MCF 10A (cell line): ENCODE measurements at regions not wholly inside any gene's neighbourhood (a gene's known extent, or its start where the extent isn't known, plus 50 kb on each side); places are given as distances from the start of the nearest gene placed in this dataset.

Experiments
- BruUV-seq: library from RNA; stranded (reverse); fragments of 400-500 nt; replicated peaks from 2 replicates; lab custom pipeline; 2021; lab: Mats Ljungman, UMichigan
- CTCF ChIA-PET: fragments of 300-600 bp; sonication (Branson Sonifier 250); formaldehyde crosslinking; extraction: SDS; loops from one replicate; lab custom pipeline; 2021; ENCODE audit warnings: antibody characterized with exemption, inconsistent platforms; lab: Yijun Ruan, JAX
- POLR2A ChIA-PET: fragments of 300-600, 350-650 bp; sonication (Branson Sonifier 250); formaldehyde crosslinking; extraction: SDS; loops from one replicate; lab custom pipeline; 2020; ENCODE audit warnings: antibody characterized with exemption, inconsistent platforms; lab: Yijun Ruan, JAX
- DNase-seq: peaks from one replicate; pipeline ENCODE4 v3.0.0-alpha.2; 2018; ENCODE audit not compliant: unreplicated experiment
- H3K27ac Mint-ChIP-seq: one replicate; pipeline ENCODE4 v1.8.0; 2022; ENCODE audit warnings: mild to moderate bottlenecking, low read depth, mixed read lengths; ENCODE audit not compliant: unreplicated experiment
- H3K27me3 Mint-ChIP-seq: one replicate; pipeline ENCODE4 v1.8.0; 2022; ENCODE audit warnings: mixed read lengths; ENCODE audit not compliant: insufficient read depth, unreplicated experiment
- H3K36me3 Mint-ChIP-seq: one replicate; pipeline ENCODE4 v1.8.0; 2022; ENCODE audit warnings: mild to moderate bottlenecking, moderate library complexity, mixed read lengths; ENCODE audit not compliant: insufficient read depth, unreplicated experiment
- H3K4me1 Mint-ChIP-seq: one replicate; pipeline ENCODE4 v1.8.0; 2022; ENCODE audit warnings: mixed read lengths; ENCODE audit not compliant: insufficient read depth, unreplicated experiment
- H3K4me3 Mint-ChIP-seq: one replicate; pipeline ENCODE4 v1.8.0; 2022; ENCODE audit warnings: mild to moderate bottlenecking, moderate library complexity, mixed read lengths; ENCODE audit not compliant: unreplicated experiment
- H3K9me3 Mint-ChIP-seq: one replicate; pipeline ENCODE4 v1.8.0; 2022; ENCODE audit warnings: mixed read lengths; ENCODE audit not compliant: unreplicated experiment
- intact Hi-C: fragments of 100-400 bp; cut with micrococcal nuclease; formaldehyde crosslinking; loops from 2 replicates; pipeline ENCODE4 v1.14.1; 2022
- TF ChIP-seq, protein P1 (sequence below): fragments of 200-600 bp; IDR thresholded peaks from one replicate; pipeline ENCODE4 v1.8.0; 2022; ENCODE audit warnings: antibody characterized with exemption, mild to moderate bottlenecking; ENCODE audit not compliant: unreplicated experiment

DNA sequence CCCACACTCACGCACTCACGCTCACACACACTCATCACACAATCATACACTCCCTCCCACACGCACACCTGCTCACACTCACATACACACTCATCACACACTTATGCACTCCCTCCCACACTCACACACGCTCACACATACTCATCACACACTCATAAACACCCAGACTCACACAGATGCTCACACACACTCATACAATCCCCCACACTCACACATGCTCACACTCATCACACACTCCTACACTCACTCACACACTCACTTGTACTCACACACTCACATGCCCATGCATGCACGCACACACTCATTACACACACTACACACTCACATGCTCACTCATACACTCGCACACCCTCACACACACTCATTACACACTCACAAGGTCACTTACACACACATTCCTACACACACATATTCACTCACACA is 131.1 kb upstream of the PDE10A start:
- no TSS peak for BruUV-seq
- H3K9me3 Mint-ChIP-seq = no peaks in the 10 kb centered on the region
- no peaks in the 10 kb centered on the region for H3K27me3 Mint-ChIP-seq
- no peaks in the 10 kb centered on the region for H3K36me3 Mint-ChIP-seq
- intact Hi-C loops = no loop called here
- POLR2A ChIA-PET = no interaction called here
- TF ChIP-seq, protein P1, sequence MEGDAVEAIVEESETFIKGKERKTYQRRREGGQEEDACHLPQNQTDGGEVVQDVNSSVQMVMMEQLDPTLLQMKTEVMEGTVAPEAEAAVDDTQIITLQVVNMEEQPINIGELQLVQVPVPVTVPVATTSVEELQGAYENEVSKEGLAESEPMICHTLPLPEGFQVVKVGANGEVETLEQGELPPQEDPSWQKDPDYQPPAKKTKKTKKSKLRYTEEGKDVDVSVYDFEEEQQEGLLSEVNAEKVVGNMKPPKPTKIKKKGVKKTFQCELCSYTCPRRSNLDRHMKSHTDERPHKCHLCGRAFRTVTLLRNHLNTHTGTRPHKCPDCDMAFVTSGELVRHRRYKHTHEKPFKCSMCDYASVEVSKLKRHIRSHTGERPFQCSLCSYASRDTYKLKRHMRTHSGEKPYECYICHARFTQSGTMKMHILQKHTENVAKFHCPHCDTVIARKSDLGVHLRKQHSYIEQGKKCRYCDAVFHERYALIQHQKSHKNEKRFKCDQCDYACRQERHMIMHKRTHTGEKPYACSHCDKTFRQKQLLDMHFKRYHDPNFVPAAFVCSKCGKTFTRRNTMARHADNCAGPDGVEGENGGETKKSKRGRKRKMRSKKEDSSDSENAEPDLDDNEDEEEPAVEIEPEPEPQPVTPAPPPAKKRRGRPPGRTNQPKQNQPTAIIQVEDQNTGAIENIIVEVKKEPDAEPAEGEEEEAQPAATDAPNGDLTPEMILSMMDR = no peak
- H3K4me1 Mint-ChIP-seq = no peaks in the 10 kb centered on the region
- H3K4me3 Mint-ChIP-seq = no peak overlapping the region
- CTCF ChIA-PET = no interaction called here
- no peak overlapping the region for H3K27ac Mint-ChIP-seq
- DNase-seq = no peak

DNA sequence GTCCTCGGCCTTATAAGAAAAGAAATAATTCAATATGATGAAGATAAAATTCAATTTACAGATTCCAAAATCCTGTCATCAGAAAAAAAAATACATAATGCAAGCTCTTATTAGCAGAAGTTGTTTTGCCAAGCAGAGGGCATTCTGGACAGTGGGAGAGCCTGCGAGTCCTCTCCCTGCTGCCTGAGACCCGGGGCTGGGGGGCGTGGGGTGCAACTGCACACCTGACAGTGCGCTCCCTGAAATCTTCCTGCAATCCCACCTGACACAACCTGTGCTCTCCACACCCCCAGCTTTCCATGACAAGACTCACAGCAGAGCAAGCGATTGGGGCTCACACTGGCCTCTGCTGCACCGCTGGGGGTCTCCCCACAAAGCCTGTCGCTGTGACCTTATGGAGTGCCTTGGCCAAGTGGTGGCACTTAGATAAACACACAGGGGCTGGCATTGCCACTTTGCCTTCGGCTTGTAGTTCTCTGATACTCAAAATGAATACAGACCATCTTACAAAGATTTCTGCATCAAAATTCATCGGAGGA is 130.3 kb upstream of the PDE10A start:
- no peaks in the 10 kb centered on the region for H3K4me1 Mint-ChIP-seq

DNA sequence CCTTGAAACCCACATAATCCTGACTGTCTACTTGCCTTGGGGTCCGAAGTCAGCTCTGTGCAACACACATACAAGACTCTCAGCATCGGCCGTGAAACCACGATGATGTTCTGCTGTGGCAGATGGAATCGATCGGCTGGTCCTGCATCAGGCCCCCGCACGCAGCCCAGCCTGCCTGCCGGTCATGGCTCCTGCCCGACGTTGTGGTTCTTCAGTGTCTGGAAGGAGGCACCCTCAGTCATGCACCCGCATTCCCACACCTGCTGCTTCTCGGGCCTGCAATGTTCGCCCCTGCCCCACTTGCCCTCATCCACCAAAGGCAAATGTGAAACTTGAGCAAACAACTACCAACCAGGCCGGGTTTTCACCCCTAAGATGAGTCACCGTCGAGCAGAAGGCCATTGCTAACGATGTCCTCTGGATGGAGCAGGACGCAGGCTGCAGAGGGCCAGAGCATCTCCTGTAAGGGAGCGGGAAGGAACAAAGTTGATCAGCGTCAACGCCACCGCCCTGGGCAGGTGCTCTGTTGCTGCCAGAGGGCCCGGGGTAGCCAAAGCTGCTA is 128.9 kb upstream of the PDE10A start:
- Mint-ChIP-seq H3K4me3 (no peak overlapping the region), H3K36me3 (no peaks in the 10 kb centered on the region), H3K27me3 (no peaks in the 10 kb centered on the region), H3K9me3 (no peaks in the 10 kb centered on the region), H3K4me1 (no peaks in the 10 kb centered on the region), H3K27ac (no peak overlapping the region)
- intact Hi-C loops = no loop called here
- TF ChIP-seq, protein P1 = no peak
- no TSS peak for BruUV-seq
- POLR2A ChIA-PET = no interaction called here
- CTCF ChIA-PET = interaction anchor here (0.6 kb wide), 1 partner anchor 64 kb away, joined by 3 read pairs; no protein-coding TSS in a partner anchor
- no peak for DNase-seq

More for the DNA sequence above, 130.3 kb upstream of the PDE10A start:
- DNase-seq = no peak
- Mint-ChIP-seq H3K4me3 (no peak overlapping the region), H3K27ac (no peak overlapping the region), H3K9me3 (no peaks in the 10 kb centered on the region), H3K36me3 (no peaks in the 10 kb centered on the region), H3K27me3 (no peaks in the 10 kb centered on the region)
- intact Hi-C loops = no loop called here
- TF ChIP-seq, protein P1 = no peak
- POLR2A ChIA-PET = no interaction called here
- CTCF ChIA-PET = no interaction called here
- no TSS peak for BruUV-seq

DNA sequence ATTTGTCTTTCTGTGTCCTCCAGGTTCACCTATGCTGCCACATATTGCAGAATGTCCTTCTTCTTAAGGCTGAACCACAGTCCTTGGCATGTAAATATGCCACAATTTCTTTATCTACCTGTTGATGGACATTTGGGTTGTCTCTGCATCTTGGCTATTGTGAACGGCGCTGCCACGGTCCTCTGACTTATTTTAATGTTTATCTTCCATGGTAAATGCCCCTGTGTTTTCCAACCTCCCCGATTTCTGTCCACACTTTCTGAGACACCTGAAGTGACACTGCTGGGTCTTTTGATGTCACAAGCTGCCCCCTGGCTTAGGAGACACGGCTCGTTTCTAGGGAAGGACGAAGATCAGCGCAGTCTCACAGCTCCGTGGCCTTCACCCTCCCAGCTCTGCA is 128.3 kb upstream of the PDE10A start:
- no peak overlapping the region for H3K4me3 Mint-ChIP-seq
- POLR2A ChIA-PET = interaction anchor here (0.5 kb wide), 1 partner anchor 550 kb away, joined by 3 read pairs; no protein-coding TSS in a partner anchor
- TF ChIP-seq, protein P1 = no peak
- H3K9me3 Mint-ChIP-seq = no peaks in the 10 kb centered on the region
- no peak for DNase-seq
- no peaks in the 10 kb centered on the region for H3K36me3 Mint-ChIP-seq
- H3K27me3 Mint-ChIP-seq = no peaks in the 10 kb centered on the region
- H3K27ac Mint-ChIP-seq = no peak overlapping the region
- no TSS peak for BruUV-seq
- CTCF ChIA-PET = interaction anchor here (0.6 kb wide), 1 partner anchor 63 kb away, joined by 3 read pairs; no protein-coding TSS in a partner anchor
- intact Hi-C loops = no loop called here
- H3K4me1 Mint-ChIP-seq = no peaks in the 10 kb centered on the region
